Keratinocyte (primary cell): ENCODE measurements at regions not wholly inside any gene's neighbourhood (a gene's known extent, or its start where the extent isn't known, plus 50 kb on each side); places are given as distances from the start of the nearest gene placed in this dataset.

Experiments
- DNase-seq: peaks from one replicate; pipeline ENCODE4 v3.0.0-alpha.2; 2011; ENCODE audit warnings: low read depth, missing footprints, low spot score
- FAIRE-seq: peaks from 2 replicates; lab custom pipeline; 2011; peaks lifted over from hg19 to GRCh38; lab: Jason Lieb, UNC
- H2AFZ ChIP-seq: 2 replicates; pipeline ENCODE4 v1.6.0; 2012; ENCODE audit warnings: low read length, control low read depth, inconsistent platforms; ENCODE audit not compliant: control insufficient read depth
- H3K27ac ChIP-seq: 2 replicates; pipeline ENCODE4 v1.5.1; 2011; ENCODE audit warnings: low read length; ENCODE audit not compliant: control insufficient read depth, insufficient read depth
- H3K27me3 ChIP-seq: 3 replicates; pipeline ENCODE4 v1.6.0; 2011; ENCODE audit warnings: low read length; ENCODE audit not compliant: control insufficient read depth, insufficient read depth; ENCODE audit errors: extremely low read depth
- H3K36me3 ChIP-seq, 2 experiments: 2 replicates in 1 of 2; 3 replicates in 1 of 2; pipeline ENCODE4 v1.5.1; 2011; ENCODE audit warnings: low read length in 2 of 2, mild to moderate bottlenecking in 1 of 2; ENCODE audit not compliant: control insufficient read depth in 2 of 2, insufficient read depth in 2 of 2; ENCODE audit errors: extremely low read depth in 1 of 2
- H3K4me1 ChIP-seq: 3 replicates; pipeline ENCODE4 v1.5.1; 2011; ENCODE audit warnings: low read length; ENCODE audit not compliant: control insufficient read depth, insufficient read depth; ENCODE audit errors: extremely low read depth
- H3K4me2 ChIP-seq: 3 replicates; pipeline ENCODE4 v1.6.0; 2011; ENCODE audit warnings: low read depth, low read length; ENCODE audit not compliant: control insufficient read depth, insufficient read depth; ENCODE audit errors: extremely low read depth
- H3K4me3 ChIP-seq, 3 experiments: fragments of 200-600 bp in 1 of 3; sonication (generic) in 1 of 3; 2 replicates in 2 of 3; 3 replicates in 1 of 3; pipeline ENCODE4 v1.5.1; 2011 to 2016; ENCODE audit warnings: low read length in 3 of 3, mild to moderate bottlenecking in 3 of 3, control low read depth in 2 of 3, inconsistent platforms in 1 of 3, low read depth in 1 of 3, mixed read lengths in 1 of 3, mixed run types in 1 of 3, moderate library complexity in 1 of 3; ENCODE audit not compliant: control insufficient read depth in 2 of 3, insufficient read depth in 2 of 3; ENCODE audit errors: extremely low read depth in 1 of 3
- H3K79me2 ChIP-seq: 2 replicates; pipeline ENCODE4 v1.6.0; 2012; ENCODE audit warnings: low read length; ENCODE audit not compliant: control insufficient read depth, insufficient read depth
- H3K9ac ChIP-seq: 3 replicates; pipeline ENCODE4 v1.6.0; 2011; ENCODE audit warnings: low read length; ENCODE audit not compliant: control insufficient read depth, insufficient read depth; ENCODE audit errors: extremely low read depth
- H3K9me1 ChIP-seq: 3 replicates; pipeline ENCODE4 v1.6.0; 2011; ENCODE audit warnings: low read length; ENCODE audit not compliant: control insufficient read depth, insufficient read depth; ENCODE audit errors: extremely low read depth
- H3K9me3 ChIP-seq: 2 replicates; pipeline ENCODE4 v1.5.1; 2012; ENCODE audit warnings: low read depth, low read length; ENCODE audit not compliant: control insufficient read depth
- H4K20me1 ChIP-seq: 3 replicates; pipeline ENCODE4 v1.6.0; 2011; ENCODE audit warnings: low read length; ENCODE audit not compliant: control insufficient read depth, insufficient read depth; ENCODE audit errors: extremely low read depth
- EZH2 ChIP-seq: IDR thresholded peaks from one replicate; pipeline ENCODE4 v1.6.1; 2012; ENCODE audit warnings: inconsistent platforms, mild to moderate bottlenecking, low read length, moderate library complexity
- dilution Hi-C: fragments of 300-500 bp; cut with MboI; formaldehyde crosslinking; loops from one replicate; pipeline ENCODE4 v1.7.0; 2020; ENCODE audit warnings: low sequenced_read_pairs; ENCODE audit not compliant: extremely low pct_ligation_motif_present
- TF ChIP-seq, protein P1 (sequence below), 3 experiments: IDR thresholded peaks in 1 of 3; conservative IDR thresholded peaks in 1 of 3; optimal IDR thresholded peaks in 1 of 3; 2 replicates in 2 of 3; 3 replicates in 1 of 3; pipeline versions ENCODE3 to v1.5.1; 2011; ENCODE audit warnings: low read length in 3 of 3, mild to moderate bottlenecking in 3 of 3, moderate library complexity in 2 of 3, control low read depth in 1 of 3, inconsistent platforms in 1 of 3; ENCODE audit not compliant: insufficient read depth in 2 of 3; ENCODE audit errors: extremely low read depth in 1 of 3

DNA sequence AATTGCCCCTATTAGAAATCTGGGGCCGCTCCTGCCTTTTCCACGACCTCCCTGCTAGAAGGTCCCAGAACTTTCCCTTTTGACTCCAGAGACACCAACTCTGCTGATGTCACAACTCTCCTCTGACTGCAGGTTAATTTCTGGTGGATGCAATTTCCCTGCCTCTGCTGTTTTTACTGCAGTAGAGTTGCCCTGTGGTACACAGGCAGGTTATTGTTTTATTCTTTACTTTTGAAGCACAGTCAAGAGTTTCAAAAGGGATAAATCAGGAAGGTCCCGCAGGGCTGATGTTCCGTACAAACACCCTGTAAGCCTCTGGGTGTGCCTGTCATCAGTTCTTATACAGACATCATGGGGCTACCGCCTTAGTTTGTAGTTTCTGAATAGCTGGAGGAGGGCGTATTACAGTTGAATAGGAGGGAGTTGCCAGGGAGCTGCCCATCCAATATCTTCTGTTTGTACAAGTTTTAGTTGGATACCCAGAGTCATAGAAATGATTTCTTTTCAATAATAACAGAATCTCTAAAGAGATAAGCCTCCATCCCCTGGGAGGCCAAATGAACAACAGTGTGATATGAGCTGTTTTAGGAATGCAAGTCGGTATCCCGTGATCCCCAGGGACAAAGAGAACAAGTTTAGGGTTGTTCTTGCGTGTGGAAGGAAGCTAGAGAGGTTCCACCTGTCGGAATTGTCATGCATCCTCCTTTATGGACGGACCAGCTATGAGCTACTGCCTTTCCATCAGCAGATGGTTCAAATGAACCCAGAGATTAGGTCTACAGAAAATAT, 108.4 kb upstream of the COPS8 start:
- no peak overlapping the region for H3K9ac ChIP-seq
- DNase-seq (no peak), FAIRE-seq (no peak)
- no peak overlapping the region for H3K27ac ChIP-seq
- peaks cover 3% of the 10 kb centered on the region for H3K9me1 ChIP-seq
- no peak overlapping the region for H2AFZ ChIP-seq
- H3K9me3 ChIP-seq, result no peaks in the 10 kb centered on the region
- H3K4me3 ChIP-seq, result no peak overlapping the region
- no peak overlapping the region for H3K4me2 ChIP-seq
- H3K79me2 ChIP-seq, result no peaks in the 10 kb centered on the region
- H3K27me3 ChIP-seq, result no peaks in the 10 kb centered on the region
- no peaks in the 10 kb centered on the region for H4K20me1 ChIP-seq
- H3K36me3 ChIP-seq, result no peaks in the 10 kb centered on the region
- dilution Hi-C loops, result no loop called here
- peaks cover 11% of the 10 kb centered on the region for H3K4me1 ChIP-seq
- TF ChIP-seq, protein P1, sequence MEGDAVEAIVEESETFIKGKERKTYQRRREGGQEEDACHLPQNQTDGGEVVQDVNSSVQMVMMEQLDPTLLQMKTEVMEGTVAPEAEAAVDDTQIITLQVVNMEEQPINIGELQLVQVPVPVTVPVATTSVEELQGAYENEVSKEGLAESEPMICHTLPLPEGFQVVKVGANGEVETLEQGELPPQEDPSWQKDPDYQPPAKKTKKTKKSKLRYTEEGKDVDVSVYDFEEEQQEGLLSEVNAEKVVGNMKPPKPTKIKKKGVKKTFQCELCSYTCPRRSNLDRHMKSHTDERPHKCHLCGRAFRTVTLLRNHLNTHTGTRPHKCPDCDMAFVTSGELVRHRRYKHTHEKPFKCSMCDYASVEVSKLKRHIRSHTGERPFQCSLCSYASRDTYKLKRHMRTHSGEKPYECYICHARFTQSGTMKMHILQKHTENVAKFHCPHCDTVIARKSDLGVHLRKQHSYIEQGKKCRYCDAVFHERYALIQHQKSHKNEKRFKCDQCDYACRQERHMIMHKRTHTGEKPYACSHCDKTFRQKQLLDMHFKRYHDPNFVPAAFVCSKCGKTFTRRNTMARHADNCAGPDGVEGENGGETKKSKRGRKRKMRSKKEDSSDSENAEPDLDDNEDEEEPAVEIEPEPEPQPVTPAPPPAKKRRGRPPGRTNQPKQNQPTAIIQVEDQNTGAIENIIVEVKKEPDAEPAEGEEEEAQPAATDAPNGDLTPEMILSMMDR (optimal IDR thresholded peaks at IDR 0.05 in 1 of 3, IDR thresholded peaks at IDR 0.05 in 1 of 3, conservative IDR thresholded peaks at IDR 0.05 in 1 of 3; ENCODE audit: extremely low read depth in 1 of 3, insufficient read depth in 2 of 3, low read length in 3 of 3), result no peak
- no peak for TF ChIP-seq EZH2

DNA sequence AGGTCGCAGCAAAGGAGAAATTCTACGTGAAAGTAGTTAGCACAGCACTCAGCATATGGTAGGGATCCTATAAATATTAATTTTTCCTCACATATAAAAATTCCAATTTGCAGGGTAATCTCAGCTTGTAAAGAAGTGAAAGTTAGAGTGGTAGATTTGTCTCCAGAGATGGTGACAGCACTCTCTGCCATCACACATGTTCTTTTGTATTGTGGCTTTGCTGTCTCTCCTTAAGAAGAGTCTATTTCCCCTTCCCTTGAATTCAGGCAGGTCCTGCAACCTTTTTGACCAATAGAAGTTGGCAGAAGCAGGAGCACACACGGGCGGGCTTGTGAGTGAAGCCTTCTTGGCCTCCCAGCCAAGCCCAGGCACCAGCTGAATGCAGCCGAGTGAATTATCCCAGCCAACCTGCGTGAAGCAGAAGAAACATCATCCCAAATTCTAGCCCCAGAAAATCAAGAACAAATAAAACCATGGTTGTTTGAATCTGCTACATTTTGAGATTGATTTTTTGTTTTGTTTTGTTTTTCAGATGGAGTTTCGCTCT, 107.8 kb upstream of the COPS8 start:
- no peak for DNase-seq
- H2AFZ ChIP-seq, result no peak overlapping the region
- H3K36me3 ChIP-seq, result no peaks in the 10 kb centered on the region
- H3K9me3 ChIP-seq, result no peaks in the 10 kb centered on the region
- no peak overlapping the region for H3K27ac ChIP-seq
- no peak overlapping the region for H3K9ac ChIP-seq
- dilution Hi-C loops, result no loop called here
- peaks cover 5% of the 10 kb centered on the region for H3K4me1 ChIP-seq
- H3K79me2 ChIP-seq, result no peaks in the 10 kb centered on the region
- H3K4me3 ChIP-seq, result no peak overlapping the region
- H3K9me1 ChIP-seq, result peaks cover 3% of the 10 kb centered on the region
- no peaks in the 10 kb centered on the region for H3K27me3 ChIP-seq
- FAIRE-seq, result no peak
- no peak overlapping the region for H3K4me2 ChIP-seq
- no peaks in the 10 kb centered on the region for H4K20me1 ChIP-seq
- no peak for TF ChIP-seq EZH2
- TF ChIP-seq, protein P1 (optimal IDR thresholded peaks at IDR 0.05 in 1 of 3, IDR thresholded peaks at IDR 0.05 in 1 of 3, conservative IDR thresholded peaks at IDR 0.05 in 1 of 3; ENCODE audit: extremely low read depth in 1 of 3, insufficient read depth in 2 of 3, low read length in 3 of 3), result no peak
